K562 (cell line): ENCODE measurements at regions not wholly inside any gene's neighbourhood (a gene's known extent, or its start where the extent isn't known, plus 50 kb on each side); places are given as distances from the start of the nearest gene placed in this dataset.

Experiments
- FOXK2 ChIP-seq, 2 experiments: fragments of 450-650 bp; IDR thresholded peaks in 1 of 2; conservative IDR thresholded peaks in 1 of 2; 2 replicates each; pipeline ENCODE4 v1.6.1; 2016; ENCODE audit warnings: low read depth in 2 of 2, mild to moderate bottlenecking in 1 of 2
- IRF2 ChIP-seq: sonication (generic); formaldehyde crosslinking; IDR thresholded peaks from 2 replicates; pipeline ENCODE4 v1.8.1; 2022; ENCODE audit warnings: mild to moderate bottlenecking, missing genetic modification reagents
- KDM1A ChIP-seq, 2 experiments: fragments of 450-650 bp; IDR thresholded peaks; 2 replicates each; pipeline ENCODE4 v1.6.1; 2016; ENCODE audit warnings: mild to moderate bottlenecking in 2 of 2
- MXI1 ChIP-seq: IDR thresholded peaks from 2 replicates; pipeline ENCODE4 v1.6.1; 2011; ENCODE audit warnings: low read depth, mild to moderate bottlenecking, improper control_type of control experiment, low read length
- POLR2A ChIP-seq: fragments of 450-650 bp; conservative IDR thresholded peaks from 2 replicates; pipeline ENCODE4 v1.6.1; 2016
- RAD21 ChIP-seq, 2 experiments: fragments of 250-450 bp in 1 of 2; fragments of 450-650 bp in 1 of 2; sonication (Bioruptor Pico) in 1 of 2; formaldehyde crosslinking in 1 of 2; IDR thresholded peaks in 1 of 2; conservative IDR thresholded peaks in 1 of 2; 2 replicates each; pipeline versions ENCODE4 v1.4.0 to v1.8.0; 2020 to 2022; ENCODE audit warnings: mild to moderate bottlenecking in 2 of 2, moderate library complexity in 1 of 2
- TRIM28 ChIP-seq: fragments of 450-650 bp; IDR thresholded peaks from 2 replicates; pipeline ENCODE4 v1.6.1; 2017
- ZNF253 ChIP-seq: fragments of 250-450 bp; sonication (Bioruptor Pico); conservative IDR thresholded peaks from 2 replicates; pipeline ENCODE4 v1.6.1; 2021; ENCODE audit warnings: mild to moderate bottlenecking
- TF ChIP-seq, protein P1 (sequence below): fragments of 450-650 bp; formaldehyde crosslinking; IDR thresholded peaks from 2 replicates; pipeline ENCODE4 v1.4.0; 2020; ENCODE audit warnings: mild to moderate bottlenecking, moderate library complexity
- TF ChIP-seq, protein P2 (sequence below), 2 experiments: IDR thresholded peaks; 2 replicates each; pipeline ENCODE4 v1.6.1; 2012; ENCODE audit warnings: improper control_type of control experiment in 2 of 2, low read depth in 2 of 2, low read length in 2 of 2, borderline replicate concordance in 1 of 2
- TF ChIP-seq, protein P3 (sequence below), 3 experiments: IDR thresholded peaks in 2 of 3; conservative IDR thresholded peaks in 1 of 3; 2 replicates each; pipeline ENCODE4 v1.5.1; 2011 to 2012; ENCODE audit warnings: low read length in 3 of 3, mild to moderate bottlenecking in 3 of 3, control low read depth in 2 of 3, improper control_type of control experiment in 1 of 3, inconsistent platforms in 1 of 3, low read depth in 1 of 3, mixed read lengths in 1 of 3, moderate library complexity in 1 of 3; ENCODE audit not compliant: insufficient read depth in 2 of 3
- TF ChIP-seq, protein P4 (sequence below): fragments of 450-650 bp; IDR thresholded peaks from 2 replicates; pipeline ENCODE4 v1.6.1; 2016; ENCODE audit warnings: borderline replicate concordance

DNA sequence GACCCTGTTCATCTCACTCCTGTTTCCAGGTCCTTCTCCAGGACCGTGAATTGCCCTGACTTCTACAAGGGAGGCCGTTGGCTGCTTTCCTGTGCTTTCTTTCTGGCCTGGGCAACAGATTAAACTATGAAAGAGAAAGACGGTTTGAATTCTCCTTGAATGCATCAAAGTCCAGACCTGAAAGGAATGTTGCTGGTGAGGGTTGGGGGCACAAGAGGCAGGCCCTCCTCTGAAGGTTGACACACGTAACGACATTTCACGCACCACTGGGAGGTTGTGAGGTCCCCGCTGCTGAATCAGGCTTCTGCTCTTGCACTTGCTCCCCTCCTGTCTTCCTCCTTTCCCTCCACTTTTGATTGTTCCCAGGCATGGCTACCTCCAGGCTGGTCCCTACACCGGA lies 141.9 kb downstream of the CYRIA start:
- no peak for TF ChIP-seq IRF2
- no peak for TF ChIP-seq MXI1
- no peak for TF ChIP-seq RAD21 (CRISPR knock-in tag; conservative IDR thresholded peaks at IDR 0.05 in 1 of 2, IDR thresholded peaks at IDR 0.05 in 1 of 2)
- no peak for TF ChIP-seq FOXK2 (conservative IDR thresholded peaks at IDR 0.05 in 1 of 2, IDR thresholded peaks at IDR 0.05 in 1 of 2; ENCODE audit: low read depth in 2 of 2)
- TF ChIP-seq, protein P1, sequence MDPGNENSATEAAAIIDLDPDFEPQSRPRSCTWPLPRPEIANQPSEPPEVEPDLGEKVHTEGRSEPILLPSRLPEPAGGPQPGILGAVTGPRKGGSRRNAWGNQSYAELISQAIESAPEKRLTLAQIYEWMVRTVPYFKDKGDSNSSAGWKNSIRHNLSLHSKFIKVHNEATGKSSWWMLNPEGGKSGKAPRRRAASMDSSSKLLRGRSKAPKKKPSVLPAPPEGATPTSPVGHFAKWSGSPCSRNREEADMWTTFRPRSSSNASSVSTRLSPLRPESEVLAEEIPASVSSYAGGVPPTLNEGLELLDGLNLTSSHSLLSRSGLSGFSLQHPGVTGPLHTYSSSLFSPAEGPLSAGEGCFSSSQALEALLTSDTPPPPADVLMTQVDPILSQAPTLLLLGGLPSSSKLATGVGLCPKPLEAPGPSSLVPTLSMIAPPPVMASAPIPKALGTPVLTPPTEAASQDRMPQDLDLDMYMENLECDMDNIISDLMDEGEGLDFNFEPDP (CRISPR knock-in tag): no peak
- TF ChIP-seq, protein P2, sequence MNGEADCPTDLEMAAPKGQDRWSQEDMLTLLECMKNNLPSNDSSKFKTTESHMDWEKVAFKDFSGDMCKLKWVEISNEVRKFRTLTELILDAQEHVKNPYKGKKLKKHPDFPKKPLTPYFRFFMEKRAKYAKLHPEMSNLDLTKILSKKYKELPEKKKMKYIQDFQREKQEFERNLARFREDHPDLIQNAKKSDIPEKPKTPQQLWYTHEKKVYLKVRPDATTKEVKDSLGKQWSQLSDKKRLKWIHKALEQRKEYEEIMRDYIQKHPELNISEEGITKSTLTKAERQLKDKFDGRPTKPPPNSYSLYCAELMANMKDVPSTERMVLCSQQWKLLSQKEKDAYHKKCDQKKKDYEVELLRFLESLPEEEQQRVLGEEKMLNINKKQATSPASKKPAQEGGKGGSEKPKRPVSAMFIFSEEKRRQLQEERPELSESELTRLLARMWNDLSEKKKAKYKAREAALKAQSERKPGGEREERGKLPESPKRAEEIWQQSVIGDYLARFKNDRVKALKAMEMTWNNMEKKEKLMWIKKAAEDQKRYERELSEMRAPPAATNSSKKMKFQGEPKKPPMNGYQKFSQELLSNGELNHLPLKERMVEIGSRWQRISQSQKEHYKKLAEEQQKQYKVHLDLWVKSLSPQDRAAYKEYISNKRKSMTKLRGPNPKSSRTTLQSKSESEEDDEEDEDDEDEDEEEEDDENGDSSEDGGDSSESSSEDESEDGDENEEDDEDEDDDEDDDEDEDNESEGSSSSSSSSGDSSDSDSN (IDR thresholded peaks at IDR 0.05; ENCODE audit: borderline replicate concordance in 1 of 2, low read depth in 2 of 2, low read length in 2 of 2): no peak
- TF ChIP-seq, protein P3, sequence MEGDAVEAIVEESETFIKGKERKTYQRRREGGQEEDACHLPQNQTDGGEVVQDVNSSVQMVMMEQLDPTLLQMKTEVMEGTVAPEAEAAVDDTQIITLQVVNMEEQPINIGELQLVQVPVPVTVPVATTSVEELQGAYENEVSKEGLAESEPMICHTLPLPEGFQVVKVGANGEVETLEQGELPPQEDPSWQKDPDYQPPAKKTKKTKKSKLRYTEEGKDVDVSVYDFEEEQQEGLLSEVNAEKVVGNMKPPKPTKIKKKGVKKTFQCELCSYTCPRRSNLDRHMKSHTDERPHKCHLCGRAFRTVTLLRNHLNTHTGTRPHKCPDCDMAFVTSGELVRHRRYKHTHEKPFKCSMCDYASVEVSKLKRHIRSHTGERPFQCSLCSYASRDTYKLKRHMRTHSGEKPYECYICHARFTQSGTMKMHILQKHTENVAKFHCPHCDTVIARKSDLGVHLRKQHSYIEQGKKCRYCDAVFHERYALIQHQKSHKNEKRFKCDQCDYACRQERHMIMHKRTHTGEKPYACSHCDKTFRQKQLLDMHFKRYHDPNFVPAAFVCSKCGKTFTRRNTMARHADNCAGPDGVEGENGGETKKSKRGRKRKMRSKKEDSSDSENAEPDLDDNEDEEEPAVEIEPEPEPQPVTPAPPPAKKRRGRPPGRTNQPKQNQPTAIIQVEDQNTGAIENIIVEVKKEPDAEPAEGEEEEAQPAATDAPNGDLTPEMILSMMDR (IDR thresholded peaks at IDR 0.05 in 2 of 3, conservative IDR thresholded peaks at IDR 0.05 in 1 of 3; ENCODE audit: insufficient read depth in 2 of 3, low read depth in 1 of 3, low read length in 3 of 3): no peak
- TF ChIP-seq, protein P4, sequence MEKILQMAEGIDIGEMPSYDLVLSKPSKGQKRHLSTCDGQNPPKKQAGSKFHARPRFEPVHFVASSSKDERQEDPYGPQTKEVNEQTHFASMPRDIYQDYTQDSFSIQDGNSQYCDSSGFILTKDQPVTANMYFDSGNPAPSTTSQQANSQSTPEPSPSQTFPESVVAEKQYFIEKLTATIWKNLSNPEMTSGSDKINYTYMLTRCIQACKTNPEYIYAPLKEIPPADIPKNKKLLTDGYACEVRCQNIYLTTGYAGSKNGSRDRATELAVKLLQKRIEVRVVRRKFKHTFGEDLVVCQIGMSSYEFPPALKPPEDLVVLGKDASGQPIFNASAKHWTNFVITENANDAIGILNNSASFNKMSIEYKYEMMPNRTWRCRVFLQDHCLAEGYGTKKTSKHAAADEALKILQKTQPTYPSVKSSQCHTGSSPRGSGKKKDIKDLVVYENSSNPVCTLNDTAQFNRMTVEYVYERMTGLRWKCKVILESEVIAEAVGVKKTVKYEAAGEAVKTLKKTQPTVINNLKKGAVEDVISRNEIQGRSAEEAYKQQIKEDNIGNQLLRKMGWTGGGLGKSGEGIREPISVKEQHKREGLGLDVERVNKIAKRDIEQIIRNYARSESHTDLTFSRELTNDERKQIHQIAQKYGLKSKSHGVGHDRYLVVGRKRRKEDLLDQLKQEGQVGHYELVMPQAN: no peak
- TF ChIP-seq TRIM28: no peak
- no peak for TF ChIP-seq POLR2A
- no peak for TF ChIP-seq ZNF253 (CRISPR knock-in tag)
- no peak for TF ChIP-seq KDM1A (IDR thresholded peaks at IDR 0.05)
